IMR-90 (cell line): ENCODE measurements at regions not wholly inside any gene's neighbourhood (a gene's known extent, or its start where the extent isn't known, plus 50 kb on each side); places are given as distances from the start of the nearest gene placed in this dataset.

Experiments
- ATAC-seq: fragments of 200-7000 bp; cut with Tn5 transposase; 2 replicates; pipeline ENCODE4 v1.9.1; 2020; ENCODE audit warnings: low read depth, mild to moderate bottlenecking, moderate library complexity
- BruUV-seq: library from RNA; stranded (reverse); fragments of 400-500 nt; replicated peaks from 2 replicates; lab custom pipeline; 2021; lab: Mats Ljungman, UMichigan
- CTCF ChIA-PET: fragments of 300-600 bp; formaldehyde crosslinking; extraction: SDS; loops from one replicate; lab custom pipeline; 2021; ENCODE audit warnings: antibody characterized with exemption; lab: Yijun Ruan, JAX
- POLR2A ChIA-PET: fragments of 300-600 bp; sonication (Branson Sonifier 250); formaldehyde crosslinking; loops from one replicate; lab custom pipeline; 2022; ENCODE audit warnings: antibody characterized with exemption; ENCODE audit not compliant: unreplicated experiment; lab: Charles Lee
- DNase-seq: peaks from one replicate; pipeline ENCODE4 v3.0.0; 2013
- H2AFZ ChIP-seq: replicated peaks from 2 replicates; pipeline ENCODE3; 2013; ENCODE audit warnings: low read length, mild to moderate bottlenecking; ENCODE audit not compliant: poor library complexity
- H2AK5ac ChIP-seq: 2 replicates; pipeline ENCODE4 v1.6.1; 2013; ENCODE audit warnings: low read depth, low read length, inconsistent platforms
- H2AK9ac ChIP-seq: replicated peaks from 2 replicates; pipeline ENCODE3; 2013; ENCODE audit warnings: mild to moderate bottlenecking, low read depth, low read length, moderate library complexity; ENCODE audit not compliant: poor library complexity
- H2BK120ac ChIP-seq: 2 replicates; pipeline ENCODE4 v1.6.1; 2013; ENCODE audit warnings: low read depth, low read length, inconsistent platforms
- H2BK15ac ChIP-seq: 3 replicates; pipeline ENCODE4 v1.6.1; 2013; ENCODE audit warnings: low read depth, low read length, inconsistent platforms
- H2BK20ac ChIP-seq: 2 replicates; pipeline ENCODE4 v1.6.1; 2013; ENCODE audit warnings: low read depth, mild to moderate bottlenecking, inconsistent platforms, low read length, moderate library complexity
- H2BK5ac ChIP-seq: 2 replicates; pipeline ENCODE4 v1.6.1; 2013; ENCODE audit warnings: mild to moderate bottlenecking, low read depth, low read length, inconsistent platforms; ENCODE audit not compliant: poor library complexity, severe bottlenecking
- H3K14ac ChIP-seq: replicated peaks from 2 replicates; pipeline ENCODE4 v1.6.1; 2013; ENCODE audit warnings: low read depth, low read length, inconsistent platforms
- H3K18ac ChIP-seq: 2 replicates; pipeline ENCODE4 v1.6.1; 2013; ENCODE audit warnings: low read depth, low read length, control low read depth
- H3K23ac ChIP-seq: 2 replicates; pipeline ENCODE4 v1.6.1; 2013; ENCODE audit warnings: low read depth, low read length, inconsistent platforms
- H3K27ac ChIP-seq: 2 replicates; pipeline ENCODE4 v1.5.1; 2013; ENCODE audit warnings: mild to moderate bottlenecking, control low read depth, low read length; ENCODE audit not compliant: insufficient read depth
- H3K27me3 ChIP-seq: 2 replicates; pipeline ENCODE4 v1.6.1; 2013; ENCODE audit warnings: low read length; ENCODE audit not compliant: control insufficient read depth, insufficient read depth
- H3K36me3 ChIP-seq: 2 replicates; pipeline ENCODE4 v1.6.1; 2013; ENCODE audit warnings: low read length, mixed read lengths; ENCODE audit not compliant: control insufficient read depth, insufficient read depth
- H3K4ac ChIP-seq: 2 replicates; pipeline ENCODE4 v1.6.1; 2013; ENCODE audit warnings: low read depth, low read length, inconsistent platforms
- H3K4me1 ChIP-seq: 2 replicates; pipeline ENCODE4 v1.6.1; 2013; ENCODE audit warnings: low read length, mixed read lengths; ENCODE audit not compliant: control insufficient read depth, insufficient read depth
- H3K4me2 ChIP-seq: 2 replicates; pipeline ENCODE4 v1.6.1; 2013; ENCODE audit warnings: low read depth, mild to moderate bottlenecking, control low read depth, low read length, moderate library complexity
- H3K4me3 ChIP-seq: 2 replicates; pipeline ENCODE4 v1.5.1; 2013; ENCODE audit warnings: low read depth, mild to moderate bottlenecking, control low read depth, low read length, moderate library complexity; ENCODE audit not compliant: insufficient read depth
- H3K56ac ChIP-seq: 2 replicates; pipeline ENCODE4 v1.6.1; 2013; ENCODE audit warnings: low read length, inconsistent platforms; ENCODE audit not compliant: insufficient read depth; ENCODE audit errors: extremely low read depth
- H3K79me1 ChIP-seq, 2 experiments: 2 replicates each; pipeline ENCODE4 v1.6.1; 2013; ENCODE audit warnings: low read length in 2 of 2, inconsistent platforms in 1 of 2, low read depth in 1 of 2
- H3K9ac ChIP-seq: 2 replicates; pipeline ENCODE4 v1.6.1; 2013; ENCODE audit warnings: low read depth, low read length, control low read depth
- H3K9me1 ChIP-seq: 2 replicates; pipeline ENCODE4 v1.6.1; 2013; ENCODE audit warnings: low read length, inconsistent platforms; ENCODE audit not compliant: insufficient read depth
- H3K9me3 ChIP-seq: 2 replicates; pipeline ENCODE4 v1.6.1; 2013; ENCODE audit warnings: low read length; ENCODE audit not compliant: control insufficient read depth, insufficient read depth
- H4K20me1 ChIP-seq: 2 replicates; pipeline ENCODE4 v1.6.1; 2013; ENCODE audit warnings: low read length, inconsistent platforms; ENCODE audit not compliant: insufficient read depth
- H4K5ac ChIP-seq: 2 replicates; pipeline ENCODE4 v1.6.1; 2013; ENCODE audit warnings: mild to moderate bottlenecking, low read depth, low read length, control low read depth
- H4K8ac ChIP-seq, 2 experiments: 2 replicates each; pipeline ENCODE4 v1.6.1; 2013; ENCODE audit warnings: low read depth in 2 of 2, low read length in 2 of 2, control low read depth in 1 of 2, inconsistent platforms in 1 of 2
- H4K91ac ChIP-seq: 2 replicates; pipeline ENCODE4 v1.6.1; 2013; ENCODE audit warnings: low read depth, low read length, inconsistent platforms; ENCODE audit not compliant: insufficient read depth
- WGBS, 2 experiments: methylation state at CpG; one replicate each; pipeline versions ENCODE4 v1.1.5 to v1.1.7; 2013; ENCODE audit warnings: missing lambda C conversion rate in 2 of 2; ENCODE audit not compliant: insufficient read length in 1 of 2; ENCODE audit errors: extremely low coverage in 2 of 2; 5-methylcytosine and 5-hydroxymethylcytosine counted together
- dilution Hi-C: fragments of 300-500 bp; cut with HindIII; formaldehyde crosslinking; loops from one replicate; pipeline ENCODE4 v1.14.3; 2018; ENCODE audit warnings: low sequenced_read_pairs; ENCODE audit not compliant: unreplicated experiment
- in situ Hi-C: fragments of 300-500 bp; cut with MboI; formaldehyde crosslinking; loops from 3 replicates; pipeline ENCODE4 v1.14.3; 2019; ENCODE audit warnings: low sequenced_read_pairs, inconsistent platforms, mixed read lengths
- intact Hi-C: fragments of 100-400 bp; cut with micrococcal nuclease; formaldehyde crosslinking; loops from 2 replicates; pipeline ENCODE4 v1.10.0; 2022
- TF ChIP-seq, protein P1 (sequence below): fragments of 150-350 bp; IDR thresholded peaks from 2 replicates; pipeline ENCODE4 v1.6.1; 2016; ENCODE audit warnings: low read depth, mild to moderate bottlenecking, low read length, moderate library complexity, borderline replicate concordance

DNA sequence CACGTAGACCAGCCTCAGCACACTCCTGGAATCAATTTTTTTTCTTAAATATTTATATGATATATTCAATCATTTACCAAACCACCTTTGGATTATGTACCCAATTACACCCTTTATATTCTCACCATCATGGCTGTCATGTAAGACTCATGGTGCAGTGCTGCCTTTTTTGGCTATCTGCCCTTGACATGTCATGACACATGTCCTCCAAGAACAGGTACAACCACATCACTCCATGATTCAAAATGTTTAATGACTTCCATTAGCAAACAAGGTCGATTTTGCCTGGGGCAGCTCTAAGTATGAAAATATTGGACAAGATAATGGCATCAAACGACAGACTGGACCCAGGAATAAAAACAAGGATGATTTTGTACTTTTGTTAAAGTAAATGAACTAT, 861.1 kb upstream of the ADAMTS5 start:
- Histone ChIP-seq H3K27ac (no peak overlapping the region), H2BK5ac (no peak overlapping the region), H2AK9ac (no peak overlapping the region), H3K18ac (peak overlapping the region; percentile 42; the same call in 1 of the 2 replicates), H3K4me3 (no peak overlapping the region), H3K27me3 (no peaks in the 10 kb centered on the region), H3K9me1 (no peaks in the 10 kb centered on the region), H2BK20ac (peak overlapping the region; percentile 42; the same call in 1 of the 2 replicates), H3K9ac (no peak overlapping the region), H2AFZ (no peak overlapping the region), H3K79me1 (no peaks in the 10 kb centered on the region), H3K14ac (no peak overlapping the region), H3K4me2 (no peak overlapping the region), H3K4me1 (peaks cover 7% of the 10 kb centered on the region), H2BK15ac (no peak overlapping the region), H4K91ac (no peak overlapping the region), H3K36me3 (no peaks in the 10 kb centered on the region), H2BK120ac (no peak overlapping the region), H3K56ac (no peak overlapping the region), H3K23ac (no peak overlapping the region), H4K8ac (no peak overlapping the region), H2AK5ac (no peak overlapping the region), H3K4ac (no peak overlapping the region), H4K20me1 (no peaks in the 10 kb centered on the region), H3K9me3 (no peaks in the 10 kb centered on the region), H4K5ac (peak overlapping the region; percentile 57; the same call in 1 of the 2 replicates)
- in situ Hi-C loops (no loop called here), intact Hi-C loops (no loop called here), dilution Hi-C loops (no loop called here)
- ChIA-PET POLR2A (no interaction called here), CTCF (no interaction called here)
- DNase-seq: no peak
- TF ChIP-seq, protein P1, sequence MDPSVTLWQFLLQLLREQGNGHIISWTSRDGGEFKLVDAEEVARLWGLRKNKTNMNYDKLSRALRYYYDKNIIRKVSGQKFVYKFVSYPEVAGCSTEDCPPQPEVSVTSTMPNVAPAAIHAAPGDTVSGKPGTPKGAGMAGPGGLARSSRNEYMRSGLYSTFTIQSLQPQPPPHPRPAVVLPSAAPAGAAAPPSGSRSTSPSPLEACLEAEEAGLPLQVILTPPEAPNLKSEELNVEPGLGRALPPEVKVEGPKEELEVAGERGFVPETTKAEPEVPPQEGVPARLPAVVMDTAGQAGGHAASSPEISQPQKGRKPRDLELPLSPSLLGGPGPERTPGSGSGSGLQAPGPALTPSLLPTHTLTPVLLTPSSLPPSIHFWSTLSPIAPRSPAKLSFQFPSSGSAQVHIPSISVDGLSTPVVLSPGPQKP: no peak
- BruUV-seq: no TSS peak
- no peak for ATAC-seq
- WGBS, 2 experiments: no CpG with 5 or more reads among the region's 3 CpGs
